Endothelial cell of umbilical vein (primary cell): ENCODE measurements at regions not wholly inside any gene's neighbourhood (a gene's known extent, or its start where the extent isn't known, plus 50 kb on each side); places are given as distances from the start of the nearest gene placed in this dataset.

Experiments
- FOS ChIP-seq: IDR thresholded peaks from 2 replicates; pipeline ENCODE4 v1.6.1; 2011; ENCODE audit warnings: mild to moderate bottlenecking, low read length, moderate library complexity, borderline replicate concordance; ENCODE audit not compliant: insufficient read depth
- GATA2 ChIP-seq: IDR thresholded peaks from 2 replicates; pipeline ENCODE4 v1.7.0; 2011; ENCODE audit warnings: low read depth, mild to moderate bottlenecking, moderate library complexity, mixed read lengths, low read length; ENCODE audit not compliant: insufficient read length, insufficient read depth
- POLR2A ChIP-seq: IDR thresholded peaks from 2 replicates; pipeline ENCODE4 v1.6.1; 2012; ENCODE audit warnings: low read depth, mild to moderate bottlenecking, control low read depth, low read length
- POLR2AphosphoS5 ChIP-seq: IDR thresholded peaks from 2 replicates; pipeline ENCODE4 v1.6.1; 2012; ENCODE audit warnings: low read depth, mild to moderate bottlenecking, control low read depth, low read length, moderate library complexity; ENCODE audit not compliant: insufficient read depth
- TF ChIP-seq, protein P1 (sequence below), 2 donors: IDR thresholded peaks; 1 replicate in 1 of 2; 2 replicates in 1 of 2; pipeline ENCODE4 v1.5.1; 2011; ENCODE audit warnings: low read length in 2 of 2, mild to moderate bottlenecking in 2 of 2, moderate library complexity in 2 of 2, control low read depth in 1 of 2, inconsistent platforms in 1 of 2, low read depth in 1 of 2; ENCODE audit not compliant: insufficient read depth in 1 of 2; ENCODE audit errors: extremely low read depth in 1 of 2
- TF ChIP-seq, protein P2 (sequence below): IDR thresholded peaks from 2 replicates; pipeline ENCODE4 v1.6.1; 2011; ENCODE audit not compliant: insufficient read depth, insufficient read length

DNA sequence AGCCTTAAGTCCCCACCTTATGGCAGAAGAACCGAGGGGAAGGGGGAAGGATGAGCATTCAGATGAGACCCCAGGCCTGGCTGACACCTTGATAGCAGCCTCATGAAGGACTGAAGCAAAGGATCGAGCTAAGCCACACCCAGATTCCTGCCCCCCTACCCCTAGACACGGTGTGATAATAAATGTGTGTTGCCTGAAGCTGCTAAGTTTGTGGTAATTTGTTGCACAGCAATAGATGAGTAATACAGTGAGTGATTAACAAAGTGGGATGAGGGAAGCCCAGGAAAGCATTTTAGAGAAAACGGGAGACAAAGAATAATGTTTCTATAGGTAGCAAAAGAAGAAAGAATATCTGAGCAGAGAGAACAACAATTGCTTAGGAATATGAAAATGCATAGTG, 404.2 kb downstream of the MID1IP1 start:
- TF ChIP-seq, protein P1, sequence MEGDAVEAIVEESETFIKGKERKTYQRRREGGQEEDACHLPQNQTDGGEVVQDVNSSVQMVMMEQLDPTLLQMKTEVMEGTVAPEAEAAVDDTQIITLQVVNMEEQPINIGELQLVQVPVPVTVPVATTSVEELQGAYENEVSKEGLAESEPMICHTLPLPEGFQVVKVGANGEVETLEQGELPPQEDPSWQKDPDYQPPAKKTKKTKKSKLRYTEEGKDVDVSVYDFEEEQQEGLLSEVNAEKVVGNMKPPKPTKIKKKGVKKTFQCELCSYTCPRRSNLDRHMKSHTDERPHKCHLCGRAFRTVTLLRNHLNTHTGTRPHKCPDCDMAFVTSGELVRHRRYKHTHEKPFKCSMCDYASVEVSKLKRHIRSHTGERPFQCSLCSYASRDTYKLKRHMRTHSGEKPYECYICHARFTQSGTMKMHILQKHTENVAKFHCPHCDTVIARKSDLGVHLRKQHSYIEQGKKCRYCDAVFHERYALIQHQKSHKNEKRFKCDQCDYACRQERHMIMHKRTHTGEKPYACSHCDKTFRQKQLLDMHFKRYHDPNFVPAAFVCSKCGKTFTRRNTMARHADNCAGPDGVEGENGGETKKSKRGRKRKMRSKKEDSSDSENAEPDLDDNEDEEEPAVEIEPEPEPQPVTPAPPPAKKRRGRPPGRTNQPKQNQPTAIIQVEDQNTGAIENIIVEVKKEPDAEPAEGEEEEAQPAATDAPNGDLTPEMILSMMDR (IDR thresholded peaks at IDR 0.05; ENCODE audit: extremely low read depth in 1 of 2, insufficient read depth in 1 of 2, low read depth in 1 of 2, low read length in 2 of 2): no peak
- TF ChIP-seq POLR2AphosphoS5 (no peak), POLR2A (no peak), FOS (no peak), GATA2 (no peak)
- TF ChIP-seq, protein P2, sequence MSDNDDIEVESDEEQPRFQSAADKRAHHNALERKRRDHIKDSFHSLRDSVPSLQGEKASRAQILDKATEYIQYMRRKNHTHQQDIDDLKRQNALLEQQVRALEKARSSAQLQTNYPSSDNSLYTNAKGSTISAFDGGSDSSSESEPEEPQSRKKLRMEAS: no peak
